ENCODE measurements at regions not wholly inside any gene's neighbourhood (a gene's known extent, or its start where the extent isn't known, plus 50 kb on each side); places are given as distances from the start of the nearest gene placed in this dataset.
"Not testable (repeated sequence)": the region's sequence is repeated elsewhere in the genome, so short reads cannot be mapped to it uniquely, and the experiment has no call there.

DNA sequence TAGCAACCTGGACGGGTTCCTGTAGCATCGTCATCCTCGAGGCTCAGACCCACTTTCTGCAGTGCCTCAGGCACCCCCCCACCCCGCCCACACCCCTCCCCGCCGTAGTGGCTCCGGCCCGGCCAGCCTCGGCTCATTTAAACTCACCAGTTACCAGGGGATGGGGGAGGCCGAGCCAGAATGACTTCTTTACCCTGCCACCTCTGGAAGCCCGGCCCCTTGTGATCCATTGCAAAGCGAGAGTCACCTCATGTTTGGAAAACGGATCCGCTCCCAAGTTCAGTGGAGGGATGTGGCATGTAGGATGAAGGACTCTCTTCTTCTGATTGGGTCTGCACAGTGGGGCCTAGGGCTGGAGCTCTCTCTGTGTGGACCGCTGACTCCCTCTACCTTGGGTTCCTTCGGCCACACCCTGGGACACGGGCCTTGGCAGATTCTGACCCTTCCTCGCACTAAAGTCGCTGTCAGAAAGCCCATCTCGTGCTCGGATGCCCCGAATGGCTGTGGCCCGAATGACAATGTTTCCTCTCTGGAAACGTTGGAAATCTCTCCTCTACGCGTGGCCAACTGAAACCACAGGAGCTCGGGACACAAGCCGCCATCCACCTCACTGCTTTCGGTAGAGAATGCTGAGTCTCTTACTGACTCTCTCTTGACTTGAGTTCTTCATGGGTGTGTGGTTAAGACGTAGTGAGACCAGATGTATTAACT, 3902.1 kb upstream of the OR11H1 start:
- DNase-seq (ENCODE audit: extremely low spot score, unreplicated experiment); H3K4me1 Mint-ChIP-seq (ENCODE audit: unreplicated experiment); H3K27me3 Mint-ChIP-seq; H3K27ac Mint-ChIP-seq; H3K4me3 Mint-ChIP-seq: not testable (repeated sequence)
- Mint-ChIP-seq H3K36me3 (peaks cover 11% of the 10 kb centered on the region), H3K9me3 (peaks cover 11% of the 10 kb centered on the region)

DNA sequence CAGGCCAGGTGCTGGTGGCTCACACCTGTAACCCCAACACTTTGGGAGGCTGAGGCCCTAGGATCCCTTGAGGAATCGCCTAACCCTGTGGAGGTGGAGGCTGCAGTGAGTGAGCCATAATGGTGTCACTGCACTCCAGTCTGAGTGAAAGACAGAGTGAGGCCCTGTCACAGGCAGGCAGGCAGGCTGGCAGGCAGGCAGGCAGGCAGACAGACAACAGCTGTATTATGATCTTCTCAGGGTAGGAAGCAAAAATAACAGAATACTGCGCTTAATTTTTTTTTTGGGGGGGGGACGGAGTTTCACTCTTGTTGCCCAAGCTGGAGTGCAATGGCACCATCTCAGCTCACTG, 3901.6 kb upstream of the OR11H1 start:
- H3K27me3 Mint-ChIP-seq, result no peaks in the 10 kb centered on the region

DNA sequence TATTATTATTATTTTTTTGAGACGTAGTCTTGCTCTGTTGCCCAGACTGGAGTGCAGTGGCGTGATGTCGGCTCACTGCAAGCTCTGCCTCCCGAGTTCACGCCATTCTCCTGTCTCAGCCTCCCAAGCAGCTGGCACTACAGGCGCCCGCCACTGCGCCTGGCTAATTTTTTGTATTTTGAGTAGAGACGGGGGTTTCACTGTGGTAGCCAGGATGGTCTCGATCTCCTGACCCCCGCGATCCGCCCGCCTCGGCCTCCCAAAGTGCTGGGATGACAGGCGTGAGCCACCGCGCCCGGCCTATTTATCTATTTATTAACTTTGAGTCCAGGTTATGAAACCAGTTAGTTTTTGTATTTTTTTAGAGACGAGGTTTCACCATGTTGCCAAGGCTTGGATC, 3901.0 kb upstream of the OR11H1 start:
- H3K4me1 Mint-ChIP-seq (ENCODE audit: unreplicated experiment); H3K4me3 Mint-ChIP-seq; DNase-seq (ENCODE audit: extremely low spot score, unreplicated experiment); H3K27me3 Mint-ChIP-seq; H3K27ac Mint-ChIP-seq: not testable (repeated sequence)
- Mint-ChIP-seq H3K9me3 (peaks cover 11% of the 10 kb centered on the region), H3K36me3 (peaks cover 11% of the 10 kb centered on the region)

More for the DNA sequence above, 3901.6 kb upstream of the OR11H1 start:
- Mint-ChIP-seq H3K9me3 (peaks cover 11% of the 10 kb centered on the region), H3K4me1 (ENCODE audit: unreplicated experiment) (no peaks in the 10 kb centered on the region), H3K36me3 (peaks cover 11% of the 10 kb centered on the region), H3K4me3 (no peak overlapping the region), H3K27ac (no peak overlapping the region)
- no peak for DNase-seq (ENCODE audit: extremely low spot score, unreplicated experiment)
- TF ChIP-seq, protein P1, sequence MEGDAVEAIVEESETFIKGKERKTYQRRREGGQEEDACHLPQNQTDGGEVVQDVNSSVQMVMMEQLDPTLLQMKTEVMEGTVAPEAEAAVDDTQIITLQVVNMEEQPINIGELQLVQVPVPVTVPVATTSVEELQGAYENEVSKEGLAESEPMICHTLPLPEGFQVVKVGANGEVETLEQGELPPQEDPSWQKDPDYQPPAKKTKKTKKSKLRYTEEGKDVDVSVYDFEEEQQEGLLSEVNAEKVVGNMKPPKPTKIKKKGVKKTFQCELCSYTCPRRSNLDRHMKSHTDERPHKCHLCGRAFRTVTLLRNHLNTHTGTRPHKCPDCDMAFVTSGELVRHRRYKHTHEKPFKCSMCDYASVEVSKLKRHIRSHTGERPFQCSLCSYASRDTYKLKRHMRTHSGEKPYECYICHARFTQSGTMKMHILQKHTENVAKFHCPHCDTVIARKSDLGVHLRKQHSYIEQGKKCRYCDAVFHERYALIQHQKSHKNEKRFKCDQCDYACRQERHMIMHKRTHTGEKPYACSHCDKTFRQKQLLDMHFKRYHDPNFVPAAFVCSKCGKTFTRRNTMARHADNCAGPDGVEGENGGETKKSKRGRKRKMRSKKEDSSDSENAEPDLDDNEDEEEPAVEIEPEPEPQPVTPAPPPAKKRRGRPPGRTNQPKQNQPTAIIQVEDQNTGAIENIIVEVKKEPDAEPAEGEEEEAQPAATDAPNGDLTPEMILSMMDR (conservative IDR thresholded peaks at IDR 0.05), result no peak

DNA sequence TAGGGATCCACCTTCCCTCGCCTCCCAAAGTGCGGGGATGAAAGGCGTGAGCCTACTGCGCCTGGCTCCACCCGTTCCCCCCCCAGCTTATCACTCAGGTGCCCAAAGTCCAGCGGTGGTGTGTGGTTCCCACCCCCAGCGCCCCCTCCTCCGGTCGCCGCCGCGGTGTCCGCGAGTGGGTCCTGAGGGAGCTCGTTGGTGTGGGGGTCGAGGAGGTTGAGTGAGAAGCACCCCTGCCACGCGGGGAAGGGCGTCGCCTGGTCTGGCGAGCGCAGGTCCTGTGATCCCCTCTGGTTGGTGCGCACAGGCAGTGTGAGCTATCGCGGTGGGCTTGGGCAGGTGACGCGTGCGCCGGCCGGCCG, 3900.6 kb upstream of the OR11H1 start:
- Mint-ChIP-seq H3K4me1 (ENCODE audit: unreplicated experiment) (no peaks in the 10 kb centered on the region), H3K27me3 (no peaks in the 10 kb centered on the region), H3K9me3 (peaks cover 11% of the 10 kb centered on the region), H3K4me3 (no peak overlapping the region), H3K36me3 (peaks cover 11% of the 10 kb centered on the region), H3K27ac (no peak overlapping the region)
- TF ChIP-seq, protein P1 (conservative IDR thresholded peaks at IDR 0.05), result no peak
- DNase-seq (ENCODE audit: extremely low spot score, unreplicated experiment), result no peak

DNA sequence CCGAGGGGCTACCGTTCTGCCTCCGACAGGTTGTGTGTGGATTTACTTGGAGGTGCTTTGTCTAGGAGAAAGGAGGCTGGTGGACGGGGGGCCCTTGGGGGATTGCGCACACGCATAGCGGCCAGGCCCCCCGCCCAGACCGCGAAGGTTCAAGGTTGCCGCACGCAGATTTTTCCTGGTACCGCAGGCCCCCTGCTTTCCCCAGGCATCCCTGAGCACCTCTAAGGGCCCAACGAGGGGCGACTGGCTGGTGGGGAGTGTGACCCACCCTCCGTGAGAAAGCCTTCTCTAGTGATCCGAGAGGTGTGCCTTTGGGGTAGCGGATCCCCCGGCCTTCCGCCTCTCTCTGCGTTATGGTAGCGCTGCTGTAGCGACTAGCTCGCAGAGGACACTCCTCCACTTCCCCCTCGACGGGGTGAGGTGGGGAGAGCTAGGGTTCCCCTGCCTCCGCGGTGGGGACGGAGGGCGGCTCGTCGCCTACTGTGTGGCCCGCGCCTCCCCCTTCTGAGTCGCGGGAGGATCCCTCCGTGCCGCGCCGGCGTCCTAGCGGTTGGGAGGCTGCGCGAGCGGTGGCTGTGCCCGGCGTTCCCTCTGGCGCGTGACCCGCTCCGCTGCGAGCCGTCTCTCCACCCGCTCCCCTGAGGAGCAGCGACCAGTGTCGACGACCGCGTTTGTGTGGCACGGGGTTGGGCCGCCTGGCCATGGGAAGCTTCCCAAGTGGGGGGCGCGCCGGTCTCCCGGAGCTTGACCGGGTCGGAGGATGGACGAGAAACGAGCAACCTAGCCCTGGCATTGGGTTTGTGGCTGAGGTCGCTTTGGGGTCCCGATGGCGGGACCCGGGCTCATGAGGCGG, 3900.0 kb upstream of the OR11H1 start:
- Mint-ChIP-seq H3K4me3 (no peak overlapping the region), H3K27me3 (no peaks in the 10 kb centered on the region), H3K27ac (no peak overlapping the region), H3K4me1 (ENCODE audit: unreplicated experiment) (no peaks in the 10 kb centered on the region), H3K9me3 (peaks cover 11% of the 10 kb centered on the region), H3K36me3 (peaks cover 11% of the 10 kb centered on the region)
- no peak for DNase-seq (ENCODE audit: extremely low spot score, unreplicated experiment)
- TF ChIP-seq, protein P1 (conservative IDR thresholded peaks at IDR 0.05), result no peak

DNA sequence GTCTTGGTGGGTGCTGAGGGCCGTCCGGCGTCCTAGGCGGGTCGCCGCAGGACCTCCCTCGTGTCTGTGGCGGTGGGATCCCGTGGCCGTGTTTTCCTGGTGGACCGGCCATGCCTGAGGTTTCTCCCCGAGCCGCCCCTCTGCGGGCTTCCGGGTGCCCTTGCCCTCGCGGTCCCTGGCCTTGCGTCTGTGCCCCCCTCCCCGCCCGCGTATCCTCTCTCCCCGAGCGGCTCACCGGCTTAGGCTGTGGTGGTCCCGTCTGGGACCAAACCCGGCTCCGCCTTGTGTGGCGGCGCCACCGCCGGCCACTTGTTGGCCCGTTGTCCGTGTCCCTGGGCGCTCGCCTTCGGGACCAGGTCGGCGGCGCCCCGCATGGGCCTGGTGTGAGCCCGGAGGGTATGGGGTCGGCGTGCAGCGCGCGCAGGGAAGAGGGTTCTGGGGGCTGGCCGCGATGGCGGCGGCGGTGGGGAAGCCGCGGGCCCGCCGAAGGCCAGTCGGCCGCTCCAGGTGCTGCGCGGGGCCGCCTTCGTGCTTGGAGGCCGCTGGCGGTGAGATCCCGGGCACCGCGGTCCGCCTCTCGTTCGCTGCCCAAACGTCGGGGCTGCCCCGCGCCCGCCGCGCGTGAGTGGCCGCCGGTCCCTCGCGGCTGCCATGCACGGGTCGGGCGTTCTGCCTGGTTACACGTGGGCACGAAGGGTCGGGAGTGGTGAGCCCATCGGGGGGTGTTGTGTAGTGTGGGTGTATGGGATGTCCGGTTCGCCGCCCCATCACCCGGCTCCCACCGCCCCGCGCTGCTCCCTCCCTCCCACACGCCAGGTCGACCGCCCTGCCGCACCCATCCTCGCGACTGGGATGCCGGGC, 3899.1 kb upstream of the OR11H1 start:
- H3K9me3 Mint-ChIP-seq, result peaks cover 11% of the 10 kb centered on the region
- H3K27ac Mint-ChIP-seq, result no peak overlapping the region
- no peak overlapping the region for H3K4me3 Mint-ChIP-seq
- DNase-seq (ENCODE audit: extremely low spot score, unreplicated experiment), result no peak
- H3K4me1 Mint-ChIP-seq (ENCODE audit: unreplicated experiment), result no peaks in the 10 kb centered on the region
- H3K36me3 Mint-ChIP-seq, result peaks cover 11% of the 10 kb centered on the region
- TF ChIP-seq, protein P1 (conservative IDR thresholded peaks at IDR 0.05), result no peak
- H3K27me3 Mint-ChIP-seq, result no peaks in the 10 kb centered on the region
